ENCODE measurements at regions not wholly inside any gene's neighbourhood (a gene's known extent, or its start where the extent isn't known, plus 50 kb on each side); places are given as distances from the start of the nearest gene placed in this dataset.

- TF ChIP-seq, protein P1, sequence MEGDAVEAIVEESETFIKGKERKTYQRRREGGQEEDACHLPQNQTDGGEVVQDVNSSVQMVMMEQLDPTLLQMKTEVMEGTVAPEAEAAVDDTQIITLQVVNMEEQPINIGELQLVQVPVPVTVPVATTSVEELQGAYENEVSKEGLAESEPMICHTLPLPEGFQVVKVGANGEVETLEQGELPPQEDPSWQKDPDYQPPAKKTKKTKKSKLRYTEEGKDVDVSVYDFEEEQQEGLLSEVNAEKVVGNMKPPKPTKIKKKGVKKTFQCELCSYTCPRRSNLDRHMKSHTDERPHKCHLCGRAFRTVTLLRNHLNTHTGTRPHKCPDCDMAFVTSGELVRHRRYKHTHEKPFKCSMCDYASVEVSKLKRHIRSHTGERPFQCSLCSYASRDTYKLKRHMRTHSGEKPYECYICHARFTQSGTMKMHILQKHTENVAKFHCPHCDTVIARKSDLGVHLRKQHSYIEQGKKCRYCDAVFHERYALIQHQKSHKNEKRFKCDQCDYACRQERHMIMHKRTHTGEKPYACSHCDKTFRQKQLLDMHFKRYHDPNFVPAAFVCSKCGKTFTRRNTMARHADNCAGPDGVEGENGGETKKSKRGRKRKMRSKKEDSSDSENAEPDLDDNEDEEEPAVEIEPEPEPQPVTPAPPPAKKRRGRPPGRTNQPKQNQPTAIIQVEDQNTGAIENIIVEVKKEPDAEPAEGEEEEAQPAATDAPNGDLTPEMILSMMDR (conservative IDR thresholded peaks at IDR 0.05; ENCODE audit: low read length): no peak
- no peak for TF ChIP-seq EZH2phosphoT487 (IDR thresholded peaks at IDR 0.05; ENCODE audit: borderline replicate concordance)
Observed at GRCh38 chr6:134819236-134819635, 130.7 kb downstream of the ALDH8A1 start.

Data from Loucy (cell line).